MM.1S (cell line): ENCODE measurements at regions not wholly inside any gene's neighbourhood (a gene's known extent, or its start where the extent isn't known, plus 50 kb on each side); places are given as distances from the start of the nearest gene placed in this dataset.

Source experiments
- EZH2 ChIP-seq: fragments of 300-600 bp; sonication (generic); optimal IDR thresholded peaks from 2 replicates; pipeline ENCODE3; 2017; ENCODE audit warnings: low read depth, mild to moderate bottlenecking, antibody characterized with exemption, low read length, mixed read lengths
- TF ChIP-seq, protein P1 (sequence below): fragments of 300-600 bp; sonication (generic); IDR thresholded peaks from 2 replicates; pipeline ENCODE4 v1.5.1; 2016; ENCODE audit warnings: antibody characterized with exemption, low read length, mixed read lengths

DNA sequence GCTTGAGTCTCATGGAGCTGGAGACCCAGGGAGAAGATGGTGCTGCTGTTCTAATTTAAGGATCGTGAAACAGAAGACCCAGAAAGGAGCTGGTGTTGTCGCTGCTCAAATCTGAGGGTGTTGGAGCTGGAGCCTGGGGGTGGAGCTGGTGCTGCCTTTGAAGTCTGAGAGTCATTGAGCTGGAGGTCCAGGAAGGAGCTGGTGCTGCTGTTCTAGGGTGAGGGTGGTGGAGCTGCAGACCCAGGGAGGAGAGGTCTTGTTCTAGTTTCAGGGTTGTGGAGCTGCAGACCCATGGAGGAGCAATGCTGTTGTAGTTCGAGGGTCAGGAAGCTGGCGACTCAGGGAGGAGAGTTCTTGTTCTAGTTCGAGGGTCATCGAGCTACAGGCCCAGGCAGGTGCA lies 84.1 kb upstream of the ZNF479 start:
- TF ChIP-seq, protein P1, sequence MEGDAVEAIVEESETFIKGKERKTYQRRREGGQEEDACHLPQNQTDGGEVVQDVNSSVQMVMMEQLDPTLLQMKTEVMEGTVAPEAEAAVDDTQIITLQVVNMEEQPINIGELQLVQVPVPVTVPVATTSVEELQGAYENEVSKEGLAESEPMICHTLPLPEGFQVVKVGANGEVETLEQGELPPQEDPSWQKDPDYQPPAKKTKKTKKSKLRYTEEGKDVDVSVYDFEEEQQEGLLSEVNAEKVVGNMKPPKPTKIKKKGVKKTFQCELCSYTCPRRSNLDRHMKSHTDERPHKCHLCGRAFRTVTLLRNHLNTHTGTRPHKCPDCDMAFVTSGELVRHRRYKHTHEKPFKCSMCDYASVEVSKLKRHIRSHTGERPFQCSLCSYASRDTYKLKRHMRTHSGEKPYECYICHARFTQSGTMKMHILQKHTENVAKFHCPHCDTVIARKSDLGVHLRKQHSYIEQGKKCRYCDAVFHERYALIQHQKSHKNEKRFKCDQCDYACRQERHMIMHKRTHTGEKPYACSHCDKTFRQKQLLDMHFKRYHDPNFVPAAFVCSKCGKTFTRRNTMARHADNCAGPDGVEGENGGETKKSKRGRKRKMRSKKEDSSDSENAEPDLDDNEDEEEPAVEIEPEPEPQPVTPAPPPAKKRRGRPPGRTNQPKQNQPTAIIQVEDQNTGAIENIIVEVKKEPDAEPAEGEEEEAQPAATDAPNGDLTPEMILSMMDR = no peak
- no peak for TF ChIP-seq EZH2
